K562 (cell line): ENCODE measurements at regions not wholly inside any gene's neighbourhood (a gene's known extent, or its start where the extent isn't known, plus 50 kb on each side); places are given as distances from the start of the nearest gene placed in this dataset.

Experiments
- ATAC-seq: fragments of 200-7000 bp; cut with Tn5 transposase; 3 replicates; pipeline ENCODE4 v1.9.1; 2020; ENCODE audit warnings: moderate library complexity
- BruUV-seq: library from RNA; stranded (reverse); fragments of 400-500 nt; replicated peaks from 2 replicates; lab custom pipeline; 2021; lab: Mats Ljungman, UMichigan
- CTCF ChIA-PET: fragments of 300-600 bp; formaldehyde crosslinking; extraction: SDS; loops from one replicate; lab custom pipeline; 2021; ENCODE audit warnings: low intra/inter-chr PET ratio; lab: Yijun Ruan, JAX
- POLR2A ChIA-PET: fragments of 300-600, 350-650 bp; sonication (Branson Sonifier 250); formaldehyde crosslinking; extraction: SDS; loops from one replicate; lab custom pipeline; 2021; ENCODE audit warnings: antibody characterized with exemption, inconsistent platforms; lab: Yijun Ruan, JAX
- DNase-seq, 4 experiments: peaks; one replicate each; pipeline versions ENCODE4 v3.0.0 to v3.0.0-alpha.2; 2011 to 2018; ENCODE audit warnings: low spot score in 3 of 4, mixed read lengths in 3 of 4; ENCODE audit errors: extremely low read depth in 1 of 4
- FAIRE-seq: peaks from 2 replicates; lab custom pipeline; 2011; peaks lifted over from hg19 to GRCh38; lab: Jason Lieb, UNC
- H2AFZ ChIP-seq: 2 replicates; pipeline ENCODE4 v1.6.0; 2011; ENCODE audit warnings: low read depth, low read length, control low read depth, inconsistent platforms
- H3K27ac ChIP-seq: fragments of 200-600 bp; 3 replicates; pipeline ENCODE4 v1.8.0; 2011; ENCODE audit warnings: low read depth, mild to moderate bottlenecking, control low read depth, inconsistent platforms, low read length, moderate library complexity, mixed read lengths; ENCODE audit errors: extremely low read depth
- H3K27me3 ChIP-seq, 2 experiments: fragments of 300-600 bp in 1 of 2; 2 replicates in 1 of 2; 3 replicates in 1 of 2; pipeline versions ENCODE4 v1.6.0 to v1.8.0; 2011; ENCODE audit warnings: inconsistent platforms in 2 of 2, low read length in 2 of 2, mild to moderate bottlenecking in 1 of 2, mixed read lengths in 1 of 2, moderate library complexity in 1 of 2; ENCODE audit not compliant: control insufficient read depth in 2 of 2, insufficient read depth in 2 of 2
- H3K36me3 ChIP-seq: fragments of 300-600 bp; 3 replicates; pipeline ENCODE4 v1.8.0; 2011; ENCODE audit warnings: mild to moderate bottlenecking, low read length, inconsistent platforms; ENCODE audit not compliant: control insufficient read depth, insufficient read depth
- H3K4me1 ChIP-seq, 2 experiments: fragments of 200-600 bp in 1 of 2; replicated peaks in 1 of 2; 2 replicates in 1 of 2; 3 replicates in 1 of 2; pipeline versions ENCODE4 v1.5.1 to v1.8.0; 2011; ENCODE audit warnings: inconsistent platforms in 2 of 2, low read length in 2 of 2, mild to moderate bottlenecking in 1 of 2, mixed read lengths in 1 of 2, moderate library complexity in 1 of 2; ENCODE audit not compliant: control insufficient read depth in 2 of 2, insufficient read depth in 2 of 2
- H3K4me2 ChIP-seq: 2 replicates; pipeline ENCODE4 v1.6.1; 2011; ENCODE audit warnings: low read length, control low read depth, inconsistent platforms, mixed read lengths; ENCODE audit not compliant: insufficient read depth
- H3K4me3 ChIP-seq: fragments of 200-600 bp; sonication (generic), shearing (Covaris generic); 2 replicates; pipeline ENCODE4 v1.5.1; 2016; ENCODE audit warnings: control low read depth, inconsistent platforms
- H3K79me2 ChIP-seq: fragments of 200-600 bp; 3 replicates; pipeline ENCODE4 v1.8.0; 2011; ENCODE audit warnings: low read length, inconsistent platforms; ENCODE audit not compliant: control insufficient read depth, insufficient read depth
- H3K9ac ChIP-seq, 2 experiments: 2 replicates each; pipeline versions ENCODE4 v1.6.0 to v1.6.1; 2011; ENCODE audit warnings: low read depth in 2 of 2, low read length in 2 of 2, control low read depth in 1 of 2, inconsistent platforms in 1 of 2, mild to moderate bottlenecking in 1 of 2, mixed read lengths in 1 of 2; ENCODE audit not compliant: insufficient read depth in 1 of 2
- H3K9me1 ChIP-seq: one replicate; pipeline ENCODE4 v1.6.0; 2011; ENCODE audit warnings: inconsistent platforms, mild to moderate bottlenecking, low read length, moderate library complexity; ENCODE audit not compliant: control insufficient read depth, insufficient read depth
- H3K9me3 ChIP-seq: replicated peaks from 2 replicates; pipeline ENCODE4 v1.5.1; 2011; ENCODE audit warnings: low read depth, low read length, inconsistent platforms; ENCODE audit not compliant: control insufficient read depth, insufficient read depth
- H4K20me1 ChIP-seq: replicated peaks from 2 replicates; pipeline ENCODE4 v1.6.1; 2011; ENCODE audit warnings: low read length, inconsistent platforms, mixed read lengths; ENCODE audit not compliant: control insufficient read depth, insufficient read depth
- FIP1L1 ChIP-seq: fragments of 200-400 bp; formaldehyde crosslinking; IDR thresholded peaks from 2 replicates; pipeline ENCODE4 v1.6.1; 2018; ENCODE audit warnings: mild to moderate bottlenecking, low read depth, low read length; ENCODE audit not compliant: poor library complexity, severe bottlenecking
- MBD2 ChIP-seq: sonication (generic); IDR thresholded peaks from 2 replicates; pipeline ENCODE4 v1.6.1; 2016; ENCODE audit warnings: low read depth, borderline replicate concordance
- NR1H2 ChIP-seq: sonication (generic); formaldehyde crosslinking; IDR thresholded peaks from 2 replicates; pipeline ENCODE4 v1.4.0; 2020; ENCODE audit warnings: mild to moderate bottlenecking, missing genetic modification reagents
- POLR2AphosphoS5 ChIP-seq: IDR thresholded peaks from 2 replicates; pipeline ENCODE4 v1.6.1; 2011; ENCODE audit warnings: mild to moderate bottlenecking, low read depth, low read length, moderate library complexity; ENCODE audit not compliant: control insufficient read depth, insufficient read depth
- PTRF ChIP-seq: fragments of 450-650 bp; IDR thresholded peaks from 2 replicates; pipeline ENCODE4 v1.6.1; 2016; ENCODE audit warnings: mild to moderate bottlenecking, missing genetic modification characterization, missing compliant biosample characterization
- SAFB ChIP-seq: fragments of 200-400 bp; formaldehyde crosslinking; IDR thresholded peaks from 2 replicates; pipeline ENCODE4 v1.6.1; 2017; ENCODE audit warnings: low read depth, low read length, borderline replicate concordance
- SMARCB1 ChIP-seq: IDR thresholded peaks from 2 replicates; pipeline ENCODE4 v1.6.1; 2011; ENCODE audit warnings: improper control_type of control experiment, low read depth; ENCODE audit not compliant: insufficient read length
- SRSF1 ChIP-seq: fragments of 200-400 bp; formaldehyde crosslinking; IDR thresholded peaks from 2 replicates; pipeline ENCODE4 v1.6.1; 2017; ENCODE audit warnings: mild to moderate bottlenecking, low read depth, low read length, moderate library complexity
- WGBS: fragments of 100-300 bp; shearing (Covaris generic); methylation state at CpG from one replicate; pipeline ENCODE4 v1.1.6; 2016; ENCODE audit warnings: low coverage, mixed read lengths; ENCODE audit not compliant: insufficient coverage; ENCODE audit errors: missing lambda C conversion rate; 5-methylcytosine and 5-hydroxymethylcytosine counted together
- in situ Hi-C: fragments of 300-500 bp; cut with MboI; formaldehyde crosslinking; loops from 4 replicates; pipeline ENCODE4 v1.15.0; 2018; ENCODE audit warnings: inconsistent platforms, mixed read lengths
- intact Hi-C: fragments of 100-400 bp; cut with micrococcal nuclease; formaldehyde crosslinking; loops from 2 replicates; pipeline ENCODE4 v1.14.2; 2022
- TF ChIP-seq, protein P1 (sequence below): sonication (generic); formaldehyde crosslinking; IDR thresholded peaks from 2 replicates; pipeline ENCODE4 v1.8.1; 2023; ENCODE audit warnings: mild to moderate bottlenecking, missing genetic modification reagents
- TF ChIP-seq, protein P2 (sequence below), 2 experiments: fragments of 450-650 bp; IDR thresholded peaks; 2 replicates each; pipeline ENCODE4 v1.6.1; 2016; ENCODE audit warnings: mild to moderate bottlenecking in 2 of 2, borderline replicate concordance in 1 of 2, low read depth in 1 of 2, moderate library complexity in 1 of 2

DNA sequence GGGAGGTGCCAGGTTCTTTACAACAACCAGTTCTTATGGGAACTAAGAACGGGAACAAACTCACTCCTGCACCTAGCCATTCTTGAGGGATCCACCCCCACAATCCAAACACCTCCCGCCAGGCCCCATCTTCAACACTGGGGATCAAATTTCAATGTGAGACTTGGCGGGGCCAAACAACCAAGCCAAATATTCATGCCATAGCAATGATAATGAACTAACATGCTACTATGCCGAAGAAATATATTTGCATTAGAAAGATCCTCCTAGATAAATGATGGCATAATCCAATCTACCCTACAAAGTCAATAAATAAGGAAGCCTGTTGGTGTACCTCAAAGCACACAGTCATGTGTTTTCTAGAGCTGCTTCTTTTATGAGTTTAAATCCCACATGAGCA lies 57.6 kb downstream of the CCDC71L start:
- Histone ChIP-seq H4K20me1 (no peaks in the 10 kb centered on the region), H3K4me2 (0 out of 2 replicates have a peak overlapping the region, but pooled peaks have one; percentile 4), H2AFZ (peak overlapping the region; percentile 58), H3K9me3 (peaks cover 5% of the 10 kb centered on the region), H3K9me1 (peaks cover 4% of the 10 kb centered on the region), H3K4me3 (no peak overlapping the region), H3K27me3 (no peaks in the 10 kb centered on the region), H3K79me2 (no peaks in the 10 kb centered on the region), H3K36me3 (no peaks in the 10 kb centered on the region), H3K4me1 (peaks cover 19 to 60% of the 10 kb centered on the region in 2 experiments), H3K27ac (no peak overlapping the region), H3K9ac (no peak overlapping the region; a peak in 1 of 4 replicates)
- intact Hi-C loops (no loop called here), in situ Hi-C loops (no loop called here)
- BruUV-seq = no TSS peak
- POLR2A ChIA-PET = no interaction called here
- DNase-seq = no peak
- no peak for FAIRE-seq
- CTCF ChIA-PET = interaction anchor here (0.6 kb wide), 1 partner anchor 38 kb away, joined by 3 read pairs; no protein-coding TSS in a partner anchor
- no peak for ATAC-seq
- 26% methylated on average over 4 of the region's 4 CpGs for WGBS
- TF ChIP-seq PTRF (tag) = no peak
- TF ChIP-seq SMARCB1 = no peak
- TF ChIP-seq, protein P1, sequence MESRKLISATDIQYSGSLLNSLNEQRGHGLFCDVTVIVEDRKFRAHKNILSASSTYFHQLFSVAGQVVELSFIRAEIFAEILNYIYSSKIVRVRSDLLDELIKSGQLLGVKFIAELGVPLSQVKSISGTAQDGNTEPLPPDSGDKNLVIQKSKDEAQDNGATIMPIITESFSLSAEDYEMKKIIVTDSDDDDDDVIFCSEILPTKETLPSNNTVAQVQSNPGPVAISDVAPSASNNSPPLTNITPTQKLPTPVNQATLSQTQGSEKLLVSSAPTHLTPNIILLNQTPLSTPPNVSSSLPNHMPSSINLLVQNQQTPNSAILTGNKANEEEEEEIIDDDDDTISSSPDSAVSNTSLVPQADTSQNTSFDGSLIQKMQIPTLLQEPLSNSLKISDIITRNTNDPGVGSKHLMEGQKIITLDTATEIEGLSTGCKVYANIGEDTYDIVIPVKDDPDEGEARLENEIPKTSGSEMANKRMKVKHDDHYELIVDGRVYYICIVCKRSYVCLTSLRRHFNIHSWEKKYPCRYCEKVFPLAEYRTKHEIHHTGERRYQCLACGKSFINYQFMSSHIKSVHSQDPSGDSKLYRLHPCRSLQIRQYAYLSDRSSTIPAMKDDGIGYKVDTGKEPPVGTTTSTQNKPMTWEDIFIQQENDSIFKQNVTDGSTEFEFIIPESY (CRISPR knock-in tag) = peak; percentile 49; the same call in 1 of the 2 replicates
- TF ChIP-seq FIP1L1 = no peak
- TF ChIP-seq SRSF1 = no peak
- TF ChIP-seq MBD2 = no peak
- no peak for TF ChIP-seq POLR2AphosphoS5
- TF ChIP-seq, protein P2, sequence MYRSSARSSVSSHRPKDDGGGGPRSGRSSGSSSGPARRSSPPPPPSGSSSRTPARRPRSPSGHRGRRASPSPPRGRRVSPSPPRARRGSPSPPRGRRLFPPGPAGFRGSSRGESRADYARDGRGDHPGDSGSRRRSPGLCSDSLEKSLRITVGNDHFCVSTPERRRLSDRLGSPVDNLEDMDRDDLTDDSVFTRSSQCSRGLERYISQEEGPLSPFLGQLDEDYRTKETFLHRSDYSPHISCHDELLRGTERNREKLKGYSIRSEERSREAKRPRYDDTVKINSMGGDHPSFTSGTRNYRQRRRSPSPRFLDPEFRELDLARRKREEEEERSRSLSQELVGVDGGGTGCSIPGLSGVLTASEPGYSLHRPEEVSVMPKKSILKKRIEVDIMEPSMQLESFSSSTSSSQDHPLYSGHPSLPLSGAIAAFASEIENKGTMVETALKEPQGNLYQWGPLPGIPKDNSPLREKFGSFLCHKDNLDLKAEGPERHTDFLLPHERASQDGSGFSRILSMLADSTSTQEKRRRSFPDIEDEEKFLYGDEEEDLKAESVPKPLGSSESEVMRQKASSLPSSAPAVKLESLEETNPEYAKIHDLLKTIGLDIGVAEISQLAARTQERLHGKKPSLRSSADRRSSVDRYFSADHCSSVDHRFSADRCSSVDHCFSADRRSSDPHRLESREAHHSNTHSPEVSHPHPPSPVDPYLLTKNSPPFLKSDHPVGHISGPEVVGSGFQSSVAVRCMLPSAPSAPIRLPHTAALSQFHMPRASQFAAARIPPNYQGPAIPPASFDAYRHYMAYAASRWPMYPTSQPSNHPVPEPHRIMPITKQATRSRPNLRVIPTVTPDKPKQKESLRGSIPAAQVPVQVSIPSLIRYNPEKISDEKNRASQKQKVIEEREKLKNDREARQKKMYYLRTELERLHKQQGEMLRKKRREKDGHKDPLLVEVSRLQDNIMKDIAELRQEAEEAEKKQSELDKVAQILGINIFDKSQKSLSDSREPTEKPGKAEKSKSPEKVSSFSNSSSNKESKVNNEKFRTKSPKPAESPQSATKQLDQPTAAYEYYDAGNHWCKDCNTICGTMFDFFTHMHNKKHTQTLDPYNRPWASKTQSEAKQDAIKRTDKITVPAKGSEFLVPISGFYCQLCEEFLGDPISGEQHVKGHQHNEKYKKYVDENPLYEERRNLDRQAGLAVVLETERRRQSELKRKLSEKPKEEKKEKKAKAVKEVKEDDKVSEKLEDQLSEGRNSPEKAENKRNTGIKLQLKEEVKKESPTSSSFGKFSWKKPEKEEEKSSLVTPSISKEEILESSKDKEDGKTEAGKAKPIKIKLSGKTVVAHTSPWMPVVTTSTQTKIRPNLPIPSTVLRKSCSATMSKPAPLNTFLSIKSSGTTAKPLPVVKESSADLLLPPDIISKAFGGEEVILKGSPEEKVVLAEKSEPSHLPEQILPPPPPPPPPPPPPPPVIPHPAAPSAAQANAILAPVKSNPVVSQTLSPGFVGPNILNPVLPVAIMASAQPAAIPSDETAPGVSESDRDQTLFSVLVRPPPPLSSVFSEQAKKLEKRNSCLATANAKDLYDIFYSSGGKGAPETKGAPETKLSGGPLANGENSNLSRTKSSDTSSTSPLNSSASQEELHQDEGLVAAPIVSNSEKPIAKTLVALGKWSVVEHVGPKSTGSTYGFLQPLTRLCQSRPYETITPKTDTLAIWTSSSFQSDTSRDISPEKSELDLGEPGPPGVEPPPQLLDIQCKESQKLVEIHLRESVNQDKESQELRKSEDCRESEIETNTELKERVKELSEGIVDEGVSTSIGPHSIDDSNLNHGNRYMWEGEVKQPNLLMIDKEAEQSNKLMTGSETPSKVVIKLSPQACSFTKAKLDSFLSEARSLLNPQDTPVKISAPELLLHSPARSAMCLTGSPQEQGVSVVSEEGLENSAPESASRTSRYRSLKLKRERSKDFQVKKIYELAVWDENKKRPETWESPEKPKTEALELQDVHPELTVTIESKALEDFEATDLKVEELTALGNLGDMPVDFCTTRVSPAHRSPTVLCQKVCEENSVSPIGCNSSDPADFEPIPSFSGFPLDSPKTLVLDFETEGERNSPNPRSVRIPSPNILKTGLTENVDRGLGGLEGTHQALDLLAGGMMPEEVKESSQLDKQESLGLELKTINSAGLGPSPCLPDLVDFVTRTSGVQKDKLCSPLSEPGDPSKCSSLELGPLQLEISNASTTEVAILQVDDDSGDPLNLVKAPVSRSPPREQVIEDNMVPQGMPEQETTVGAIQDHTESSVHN (IDR thresholded peaks at IDR 0.05; ENCODE audit: borderline replicate concordance in 1 of 2, low read depth in 1 of 2) = no peak
- TF ChIP-seq NR1H2 (CRISPR knock-in tag) = no peak
- TF ChIP-seq SAFB = no peak
